ENCODE measurements at regions not wholly inside any gene's neighbourhood (a gene's known extent, or its start where the extent isn't known, plus 50 kb on each side); places are given as distances from the start of the nearest gene placed in this dataset.

GRCh38 chr5:179421144-179421901, 76.1 kb upstream of the ADAMTS2 start:
- TF ChIP-seq CTCF (IDR thresholded peaks at IDR 0.05): no peak
- no peak for TF ChIP-seq EP300 (IDR thresholded peaks at IDR 0.05)
- TF ChIP-seq POLR2A (IDR thresholded peaks at IDR 0.05): no peak

All from stomach (tissue), 4 donors.